ENCODE measurements at regions not wholly inside any gene's neighbourhood (a gene's known extent, or its start where the extent isn't known, plus 50 kb on each side); places are given as distances from the start of the nearest gene placed in this dataset.

GRCh38 chr20:16201191-16201590 is 372.1 kb downstream of the KIF16B start:
- in situ Hi-C loops (cut with HindIII; ENCODE audit: low pct_ligation_motif_present, low sequenced_read_pairs) = no loop called here
- Histone ChIP-seq H3K36me3 (replicated peaks) (no peaks in the 10 kb centered on the region), H3K4me3 (ENCODE audit: low read depth, low read length) (no peak overlapping the region), H3K27me3 (replicated peaks) (no peaks in the 10 kb centered on the region), H3K27ac (no peak overlapping the region)
- DNase-seq = no peak
- no peak for TF ChIP-seq CTCF (IDR thresholded peaks at IDR 0.05; ENCODE audit: low read depth, low read length, missing control alignments)

GRCh38 chr20:16197696-16198095 is 375.6 kb downstream of the KIF16B start:
- H3K36me3 ChIP-seq (replicated peaks) = no peaks in the 10 kb centered on the region
- in situ Hi-C loops (cut with HindIII; ENCODE audit: low pct_ligation_motif_present, low sequenced_read_pairs) = no loop called here
- TF ChIP-seq CTCF (IDR thresholded peaks at IDR 0.05; ENCODE audit: low read depth, low read length, missing control alignments) = no peak
- DNase-seq = no peak
- no peaks in the 10 kb centered on the region for H3K27me3 ChIP-seq (replicated peaks)
- H3K4me3 ChIP-seq (ENCODE audit: low read depth, low read length) = no peak overlapping the region
- no peak overlapping the region for H3K27ac ChIP-seq

GRCh38 chr20:16195671-16196070 is 377.6 kb downstream of the KIF16B start:
- no peak for DNase-seq
- Histone ChIP-seq H3K27me3 (replicated peaks) (no peaks in the 10 kb centered on the region), H3K4me3 (ENCODE audit: low read depth, low read length) (no peak overlapping the region), H3K36me3 (replicated peaks) (no peaks in the 10 kb centered on the region), H3K27ac (no peak overlapping the region)
- in situ Hi-C loops (cut with HindIII; ENCODE audit: low pct_ligation_motif_present, low sequenced_read_pairs) = no loop called here
- no peak for TF ChIP-seq CTCF (IDR thresholded peaks at IDR 0.05; ENCODE audit: low read depth, low read length, missing control alignments)

- no peak overlapping the region for H3K27ac ChIP-seq
- no peak for DNase-seq
- in situ Hi-C loops (cut with HindIII; ENCODE audit: low pct_ligation_motif_present, low sequenced_read_pairs) = no loop called here
- no peak for TF ChIP-seq CTCF (IDR thresholded peaks at IDR 0.05; ENCODE audit: low read depth, low read length, missing control alignments)
- no peaks in the 10 kb centered on the region for H3K27me3 ChIP-seq (replicated peaks)
- no peaks in the 10 kb centered on the region for H3K36me3 ChIP-seq (replicated peaks)
- H3K4me3 ChIP-seq (ENCODE audit: low read depth, low read length) = no peak overlapping the region
Measured at GRCh38 chr20:16194617-16195360, 378.5 kb downstream of the KIF16B start.

- in situ Hi-C loops (cut with HindIII; ENCODE audit: low pct_ligation_motif_present, low sequenced_read_pairs) = no loop called here
- Histone ChIP-seq H3K27me3 (replicated peaks) (no peaks in the 10 kb centered on the region), H3K27ac (no peak overlapping the region), H3K4me3 (ENCODE audit: low read depth, low read length) (no peak overlapping the region), H3K36me3 (replicated peaks) (no peaks in the 10 kb centered on the region)
- no peak for TF ChIP-seq CTCF (IDR thresholded peaks at IDR 0.05; ENCODE audit: low read depth, low read length, missing control alignments)
- no peak for DNase-seq
Measured at GRCh38 chr20:16191496-16191895, 381.8 kb downstream of the KIF16B start.

GRCh38 chr20:16189371-16189770 is 383.9 kb downstream of the KIF16B start:
- TF ChIP-seq CTCF (IDR thresholded peaks at IDR 0.05; ENCODE audit: low read depth, low read length, missing control alignments) = no peak
- no peak overlapping the region for H3K27ac ChIP-seq
- H3K36me3 ChIP-seq (replicated peaks) = no peaks in the 10 kb centered on the region
- in situ Hi-C loops (cut with HindIII; ENCODE audit: low pct_ligation_motif_present, low sequenced_read_pairs) = no loop called here
- no peak overlapping the region for H3K4me3 ChIP-seq (ENCODE audit: low read depth, low read length)
- no peak for DNase-seq
- H3K27me3 ChIP-seq (replicated peaks) = no peaks in the 10 kb centered on the region
